Erythroblast (primary cell): ENCODE measurements at regions not wholly inside any gene's neighbourhood (a gene's known extent, or its start where the extent isn't known, plus 50 kb on each side); places are given as distances from the start of the nearest gene placed in this dataset.

ENCODE experiments used
- GATA1 ChIP-seq: IDR thresholded peaks from 2 replicates; pipeline ENCODE4 v1.6.1; 2011; ENCODE audit warnings: low read depth, mild to moderate bottlenecking, control low read depth, low read length, moderate library complexity
- POLR2A ChIP-seq: IDR thresholded peaks from 2 replicates; pipeline ENCODE4 v1.6.1; 2011; ENCODE audit warnings: mild to moderate bottlenecking, low read length

- TF ChIP-seq POLR2A (no peak), GATA1 (no peak)
Observed at GRCh38 chr1:60390593-60391282, 317.2 kb upstream of the C1orf87 start.
